Right lobe of liver (tissue), 4 donors: ENCODE measurements at regions not wholly inside any gene's neighbourhood (a gene's known extent, or its start where the extent isn't known, plus 50 kb on each side); places are given as distances from the start of the nearest gene placed in this dataset.

Experiments used
- POLR2A ChIP-seq: fragments of 450-650 bp; IDR thresholded peaks from one replicate; pipeline ENCODE4 v1.6.1; 2017; ENCODE audit warnings: antibody characterized with exemption, mild to moderate bottlenecking
- TF ChIP-seq, protein P1 (sequence below), 4 donors: fragments of 200-600 bp in 3 of 4; fragments of 450-650 bp in 1 of 4; IDR thresholded peaks; one replicate each; pipeline versions ENCODE4 v1.5.1 to v1.8.0; 2016 to 2022; ENCODE audit warnings: antibody characterized with exemption in 4 of 4, mild to moderate bottlenecking in 2 of 4
- donor health status: DM: no; HTN: no; CAD: no.
- donor health status: DM: no; HTN: no; CAD: no.
- donor health status: DM: no; HTN: yes; CAD: no.

DNA sequence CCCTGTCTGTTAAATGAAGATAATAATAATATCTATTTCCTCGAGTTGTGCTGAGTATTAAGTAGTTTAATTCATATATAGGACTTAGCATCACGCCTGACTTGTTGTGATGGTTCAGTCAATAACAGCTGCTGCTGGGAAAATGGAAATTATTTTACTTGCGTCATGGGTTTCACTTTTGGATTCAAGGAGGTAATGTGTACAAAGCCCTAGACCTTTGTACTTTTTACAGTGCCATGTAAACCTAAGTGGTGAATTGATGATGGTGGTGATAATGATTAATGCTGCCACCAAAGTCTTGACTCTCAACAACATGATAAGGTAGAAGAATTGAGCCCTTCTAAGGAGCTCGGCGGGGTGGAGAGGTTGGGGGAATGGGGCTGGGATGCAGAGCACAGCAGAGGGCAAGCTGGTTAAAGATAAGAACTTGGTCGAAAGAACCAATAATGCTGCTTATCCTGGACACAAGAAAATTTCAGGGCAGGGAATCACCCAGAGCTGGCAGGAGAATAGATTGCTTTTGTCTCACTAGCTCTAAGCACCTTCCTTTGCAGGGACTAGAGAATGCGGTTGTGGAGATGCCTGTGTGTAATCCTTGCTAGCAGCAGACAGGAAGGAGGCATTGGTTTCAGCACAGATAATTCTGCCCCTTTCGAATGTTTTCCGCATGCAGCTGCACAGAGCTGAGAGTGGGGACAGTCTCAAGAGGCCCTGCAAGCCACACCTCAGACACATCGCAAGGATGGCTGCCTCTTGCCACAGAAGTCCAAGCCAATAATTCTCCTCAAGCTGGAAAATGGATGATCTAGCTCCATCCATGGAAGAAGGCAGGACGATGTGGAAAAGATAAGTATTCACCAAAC lies 187.1 kb downstream of the TMEM114 start:
- no peak for TF ChIP-seq POLR2A
- TF ChIP-seq, protein P1, sequence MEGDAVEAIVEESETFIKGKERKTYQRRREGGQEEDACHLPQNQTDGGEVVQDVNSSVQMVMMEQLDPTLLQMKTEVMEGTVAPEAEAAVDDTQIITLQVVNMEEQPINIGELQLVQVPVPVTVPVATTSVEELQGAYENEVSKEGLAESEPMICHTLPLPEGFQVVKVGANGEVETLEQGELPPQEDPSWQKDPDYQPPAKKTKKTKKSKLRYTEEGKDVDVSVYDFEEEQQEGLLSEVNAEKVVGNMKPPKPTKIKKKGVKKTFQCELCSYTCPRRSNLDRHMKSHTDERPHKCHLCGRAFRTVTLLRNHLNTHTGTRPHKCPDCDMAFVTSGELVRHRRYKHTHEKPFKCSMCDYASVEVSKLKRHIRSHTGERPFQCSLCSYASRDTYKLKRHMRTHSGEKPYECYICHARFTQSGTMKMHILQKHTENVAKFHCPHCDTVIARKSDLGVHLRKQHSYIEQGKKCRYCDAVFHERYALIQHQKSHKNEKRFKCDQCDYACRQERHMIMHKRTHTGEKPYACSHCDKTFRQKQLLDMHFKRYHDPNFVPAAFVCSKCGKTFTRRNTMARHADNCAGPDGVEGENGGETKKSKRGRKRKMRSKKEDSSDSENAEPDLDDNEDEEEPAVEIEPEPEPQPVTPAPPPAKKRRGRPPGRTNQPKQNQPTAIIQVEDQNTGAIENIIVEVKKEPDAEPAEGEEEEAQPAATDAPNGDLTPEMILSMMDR (IDR thresholded peaks at IDR 0.05) = no peak
